Cardiac fibroblast (primary cell): ENCODE measurements at regions not wholly inside any gene's neighbourhood (a gene's known extent, or its start where the extent isn't known, plus 50 kb on each side); places are given as distances from the start of the nearest gene placed in this dataset.

Source experiments
- DNase-seq, 2 donors: peaks; one replicate each; pipeline versions ENCODE4 v3.0.0 to v3.0.0-alpha.2; 2010; ENCODE audit warnings: low read depth in 2 of 2
- H3K4me3 ChIP-seq, 2 donors: replicated peaks in 1 of 2; 1 replicate in 1 of 2; 2 replicates in 1 of 2; pipeline ENCODE4 v1.5.1; 2011; ENCODE audit warnings: low read depth in 2 of 2, low read length in 2 of 2, mild to moderate bottlenecking in 2 of 2, moderate library complexity in 1 of 2
- CTCF ChIP-seq: IDR thresholded peaks from one replicate; pipeline ENCODE4 v1.5.1; 2011; ENCODE audit warnings: low read depth, mild to moderate bottlenecking, low read length, inconsistent platforms

- TF ChIP-seq CTCF: no peak
- no peak overlapping the region for H3K4me3 ChIP-seq
- no peak for DNase-seq
Observed at GRCh38 chr3:109924196-109924595, 586.9 kb upstream of the DPPA4 start.

GRCh38 chr3:109926376-109926775 lies 589.0 kb upstream of the DPPA4 start:
- no peak overlapping the region for H3K4me3 ChIP-seq
- no peak for TF ChIP-seq CTCF
- no peak for DNase-seq

- TF ChIP-seq CTCF: no peak
- no peak overlapping the region for H3K4me3 ChIP-seq
- peak; percentile 88 to 98 for DNase-seq
Observed at GRCh38 chr3:109927161-109927560, 589.8 kb upstream of the DPPA4 start.

- DNase-seq: peak in 1 of 2 donors; percentile 34
- TF ChIP-seq CTCF: no peak
- H3K4me3 ChIP-seq: no peak overlapping the region
Observed at GRCh38 chr3:109927726-109928125, 590.4 kb upstream of the DPPA4 start.

GRCh38 chr3:109930582-109930981 lies 593.2 kb upstream of the DPPA4 start:
- TF ChIP-seq CTCF: no peak
- H3K4me3 ChIP-seq: no peak overlapping the region

GRCh38 chr3:109933576-109933975 lies 596.2 kb upstream of the DPPA4 start:
- no peak for DNase-seq
- TF ChIP-seq CTCF: no peak
- H3K4me3 ChIP-seq: no peak overlapping the region

More at GRCh38 chr3:109930582-109930981, 593.2 kb upstream of the DPPA4 start:
- DNase-seq: peak in 1 of 2 donors; percentile 26

GRCh38 chr3:109939817-109940216 lies 602.5 kb upstream of the DPPA4 start:
- no peak overlapping the region for H3K4me3 ChIP-seq
- DNase-seq: no peak
- no peak for TF ChIP-seq CTCF
